ENCODE measurements at regions not wholly inside any gene's neighbourhood (a gene's known extent, or its start where the extent isn't known, plus 50 kb on each side); places are given as distances from the start of the nearest gene placed in this dataset.

DNA sequence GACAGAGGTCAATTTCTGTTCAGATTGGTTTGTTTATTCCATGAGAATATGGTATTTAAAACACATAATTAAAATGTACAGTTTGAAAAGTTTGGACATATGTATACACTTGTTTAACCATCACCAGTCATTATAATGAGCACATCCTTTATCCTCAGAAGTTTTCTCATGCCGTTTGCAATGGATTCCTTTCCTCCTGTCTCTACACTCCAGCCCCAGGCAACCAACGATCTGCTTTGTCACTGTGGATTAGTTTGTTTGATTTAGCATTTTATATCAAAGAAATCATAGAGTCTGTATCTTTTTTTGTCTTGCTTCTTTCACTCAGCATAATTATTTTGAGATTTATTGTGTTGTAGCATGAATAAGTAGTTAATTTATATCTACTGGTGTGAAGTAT is 243.0 kb upstream of the TRAM1L1 start:
- H3K4me3 ChIP-seq, result no peak overlapping the region
- H3K36me3 ChIP-seq, result no peaks in the 10 kb centered on the region
- H3K4me1 ChIP-seq, result no peaks in the 10 kb centered on the region
- WGBS, 2 donors, result 36 to 41% methylated on average over 2 of the region's 2 CpGs
- ATAC-seq (ENCODE audit: low FRiP score in 2 of 2), result no peak
- no peaks in the 10 kb centered on the region for H3K9me3 ChIP-seq
- DNase-seq, result no peak
- TF ChIP-seq, protein P1, sequence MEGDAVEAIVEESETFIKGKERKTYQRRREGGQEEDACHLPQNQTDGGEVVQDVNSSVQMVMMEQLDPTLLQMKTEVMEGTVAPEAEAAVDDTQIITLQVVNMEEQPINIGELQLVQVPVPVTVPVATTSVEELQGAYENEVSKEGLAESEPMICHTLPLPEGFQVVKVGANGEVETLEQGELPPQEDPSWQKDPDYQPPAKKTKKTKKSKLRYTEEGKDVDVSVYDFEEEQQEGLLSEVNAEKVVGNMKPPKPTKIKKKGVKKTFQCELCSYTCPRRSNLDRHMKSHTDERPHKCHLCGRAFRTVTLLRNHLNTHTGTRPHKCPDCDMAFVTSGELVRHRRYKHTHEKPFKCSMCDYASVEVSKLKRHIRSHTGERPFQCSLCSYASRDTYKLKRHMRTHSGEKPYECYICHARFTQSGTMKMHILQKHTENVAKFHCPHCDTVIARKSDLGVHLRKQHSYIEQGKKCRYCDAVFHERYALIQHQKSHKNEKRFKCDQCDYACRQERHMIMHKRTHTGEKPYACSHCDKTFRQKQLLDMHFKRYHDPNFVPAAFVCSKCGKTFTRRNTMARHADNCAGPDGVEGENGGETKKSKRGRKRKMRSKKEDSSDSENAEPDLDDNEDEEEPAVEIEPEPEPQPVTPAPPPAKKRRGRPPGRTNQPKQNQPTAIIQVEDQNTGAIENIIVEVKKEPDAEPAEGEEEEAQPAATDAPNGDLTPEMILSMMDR (IDR thresholded peaks at IDR 0.05), result no peak
- TF ChIP-seq EP300 (IDR thresholded peaks at IDR 0.05) (no peak), POLR2AphosphoS5 (IDR thresholded peaks at IDR 0.05) (no peak), POLR2A (IDR thresholded peaks at IDR 0.05) (no peak)
- H3K27ac ChIP-seq, result no peak overlapping the region
- no peaks in the 10 kb centered on the region for H3K27me3 ChIP-seq

DNA sequence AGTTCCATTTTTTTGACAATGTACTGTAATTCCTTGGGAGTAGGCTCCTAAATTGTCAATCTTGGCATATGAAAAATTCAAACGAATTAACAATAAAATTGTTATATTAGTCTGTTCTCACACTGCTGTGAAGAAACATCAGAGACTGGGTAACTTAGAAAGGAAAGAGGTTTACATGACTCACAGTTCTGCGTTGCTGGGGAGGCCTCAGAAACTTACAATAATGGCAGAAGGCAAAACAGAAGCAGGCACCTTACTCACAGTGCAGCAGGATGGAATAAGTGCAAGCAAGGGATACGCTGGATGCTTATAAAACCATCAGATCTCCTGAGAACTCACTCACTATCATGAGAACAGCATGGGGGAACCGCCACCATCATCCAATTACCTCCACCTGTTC is 246.4 kb upstream of the TRAM1L1 start:
- Histone ChIP-seq H3K36me3 (no peaks in the 10 kb centered on the region), H3K27ac (no peak overlapping the region), H3K27me3 (no peaks in the 10 kb centered on the region), H3K9me3 (no peaks in the 10 kb centered on the region), H3K4me3 (no peak overlapping the region), H3K4me1 (no peaks in the 10 kb centered on the region)
- ATAC-seq (ENCODE audit: low FRiP score in 2 of 2), result no peak
- no peak for TF ChIP-seq POLR2AphosphoS5 (IDR thresholded peaks at IDR 0.05)
- TF ChIP-seq EP300 (IDR thresholded peaks at IDR 0.05), result no peak
- TF ChIP-seq, protein P1 (IDR thresholded peaks at IDR 0.05), result no peak
- no peak for TF ChIP-seq POLR2A (IDR thresholded peaks at IDR 0.05)
- 82 to 91% methylated on average over 4 of the region's 4 CpGs for WGBS, 2 donors
- no peak for DNase-seq

DNA sequence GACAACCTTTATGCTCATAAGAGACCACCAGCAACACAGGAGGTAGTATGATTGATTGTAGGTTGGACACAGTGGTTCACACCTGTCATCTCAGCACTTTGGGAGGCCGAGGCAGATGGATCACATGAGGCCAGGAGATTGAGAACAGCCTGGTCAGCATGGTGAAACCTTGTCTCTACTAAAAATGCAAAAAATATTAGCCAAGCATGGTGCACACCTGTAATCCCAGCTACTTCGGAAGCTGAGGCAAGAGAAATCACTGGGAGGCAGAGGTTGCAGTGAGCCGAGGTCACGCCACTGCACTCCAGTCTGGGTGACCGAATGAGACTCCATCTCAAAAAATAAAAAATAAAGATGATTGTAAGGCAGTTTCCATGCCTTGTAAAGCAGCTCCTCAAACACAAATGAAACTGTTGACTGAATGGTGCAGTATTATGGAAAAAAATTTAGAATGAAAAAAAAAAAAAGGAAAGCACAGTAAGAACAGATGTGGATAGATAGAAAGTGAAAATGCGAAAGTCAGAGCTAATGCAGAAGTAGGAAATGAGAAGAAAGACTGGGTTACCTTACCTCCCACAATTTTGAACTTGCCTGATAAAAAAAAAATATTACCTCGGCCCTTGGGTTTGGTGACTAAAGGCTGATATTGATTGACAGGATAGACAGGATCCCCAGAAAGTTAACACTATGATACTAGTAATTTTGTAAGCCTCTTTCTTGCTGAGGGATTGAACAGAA is 249.2 kb upstream of the TRAM1L1 start:
- TF ChIP-seq POLR2AphosphoS5 (IDR thresholded peaks at IDR 0.05) (no peak), POLR2A (IDR thresholded peaks at IDR 0.05) (no peak), EP300 (IDR thresholded peaks at IDR 0.05) (no peak)
- TF ChIP-seq, protein P1 (IDR thresholded peaks at IDR 0.05), result no peak
- H3K36me3 ChIP-seq, result no peaks in the 10 kb centered on the region
- H3K27me3 ChIP-seq, result no peaks in the 10 kb centered on the region
- no peak overlapping the region for H3K27ac ChIP-seq
- DNase-seq (no peak), ATAC-seq (ENCODE audit: low FRiP score in 2 of 2) (no peak)
- 88 to 92% methylated on average over 7 of the region's 7 CpGs for WGBS, 2 donors
- no peak overlapping the region for H3K4me3 ChIP-seq
- no peaks in the 10 kb centered on the region for H3K9me3 ChIP-seq
- H3K4me1 ChIP-seq, result no peaks in the 10 kb centered on the region

DNA sequence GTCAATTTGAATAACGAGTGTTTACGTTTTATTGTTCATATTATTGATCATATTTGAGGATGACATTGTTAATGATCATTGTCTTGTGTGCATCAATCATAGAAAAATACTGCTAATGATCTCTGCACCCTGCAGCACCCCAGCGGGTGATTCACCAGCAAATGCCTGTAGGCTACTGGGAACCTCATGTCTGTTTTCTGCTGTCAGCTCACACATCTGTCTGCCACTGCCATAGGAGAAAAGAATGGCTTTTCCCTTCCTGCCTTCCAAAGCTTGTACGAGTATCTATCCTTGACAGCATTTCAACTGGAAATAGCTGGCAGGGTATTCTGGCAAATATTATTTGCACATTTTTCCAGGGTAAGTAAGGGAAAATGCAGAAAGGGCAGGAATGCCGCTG is 272.1 kb upstream of the TRAM1L1 start:
- TF ChIP-seq POLR2AphosphoS5 (IDR thresholded peaks at IDR 0.05) (no peak), EP300 (IDR thresholded peaks at IDR 0.05) (no peak), POLR2A (IDR thresholded peaks at IDR 0.05) (no peak)
- TF ChIP-seq, protein P1 (IDR thresholded peaks at IDR 0.05), result no peak
- no peak overlapping the region for H3K27ac ChIP-seq
- no peak for ATAC-seq (ENCODE audit: low FRiP score in 2 of 2)
- 68 to 77% methylated on average over 5 of the region's 5 CpGs for WGBS, 2 donors
- DNase-seq, result no peak
- H3K27me3 ChIP-seq, result no peaks in the 10 kb centered on the region
- no peaks in the 10 kb centered on the region for H3K4me1 ChIP-seq
- H3K36me3 ChIP-seq, result no peaks in the 10 kb centered on the region
- H3K4me3 ChIP-seq, result no peak overlapping the region
- H3K9me3 ChIP-seq, result no peaks in the 10 kb centered on the region

DNA sequence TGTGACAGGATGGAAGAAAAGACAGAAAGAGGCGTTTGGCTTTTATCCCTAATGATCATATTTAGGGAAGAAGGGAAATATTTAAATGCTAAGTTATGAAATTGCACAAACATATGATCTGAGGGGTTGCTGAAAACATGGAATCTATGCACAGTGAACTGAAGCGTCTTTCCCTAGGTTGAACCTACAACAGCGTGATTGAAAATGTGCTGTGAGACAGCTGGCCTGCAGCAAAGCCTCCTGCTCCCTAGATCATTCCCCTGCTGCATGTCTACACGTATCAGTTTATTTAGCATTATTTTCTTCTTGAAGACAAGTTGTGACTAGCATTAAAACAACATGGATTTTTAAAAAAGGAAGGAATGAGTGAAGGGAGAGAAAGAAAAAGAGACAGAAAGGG is 272.5 kb upstream of the TRAM1L1 start:
- ATAC-seq (ENCODE audit: low FRiP score in 2 of 2) (no peak), DNase-seq (no peak)
- WGBS, 2 donors, result 66 to 67% methylated on average over 4 of the region's 4 CpGs

More for the DNA sequence above, 272.5 kb upstream of the TRAM1L1 start:
- Histone ChIP-seq H3K27ac (no peak overlapping the region), H3K9me3 (no peaks in the 10 kb centered on the region), H3K4me1 (no peaks in the 10 kb centered on the region), H3K36me3 (no peaks in the 10 kb centered on the region), H3K27me3 (no peaks in the 10 kb centered on the region), H3K4me3 (no peak overlapping the region)
- TF ChIP-seq, protein P1 (IDR thresholded peaks at IDR 0.05), result no peak
- TF ChIP-seq POLR2A (IDR thresholded peaks at IDR 0.05), result no peak
- no peak for TF ChIP-seq POLR2AphosphoS5 (IDR thresholded peaks at IDR 0.05)
- TF ChIP-seq EP300 (IDR thresholded peaks at IDR 0.05), result no peak
